B cell (primary cell): ENCODE measurements at regions not wholly inside any gene's neighbourhood (a gene's known extent, or its start where the extent isn't known, plus 50 kb on each side); places are given as distances from the start of the nearest gene placed in this dataset.
"Not testable (repeated sequence)": the region's sequence is repeated elsewhere in the genome, so short reads cannot be mapped to it uniquely, and the experiment has no call there.

Source experiments
- ATAC-seq: fragments of 200-7000 bp; cut with Tn5 transposase; one replicate; pipeline ENCODE4 v1.10.0; 2021; ENCODE audit warnings: low read depth, mild to moderate bottlenecking, moderate number of reproducible peaks, moderate library complexity
- CTCF ChIA-PET: fragments of 350-600 bp; sonication (Branson Sonifier 250); formaldehyde crosslinking; loops from one replicate; lab custom pipeline; 2021; ENCODE audit warnings: antibody characterized with exemption, inconsistent platforms; lab: Charles Lee
- POLR2A ChIA-PET: fragments of 350-600 bp; sonication (Branson Sonifier 250); formaldehyde crosslinking; loops from one replicate; lab custom pipeline; 2021; ENCODE audit warnings: antibody characterized with exemption; lab: Charles Lee
- DNase-seq: peaks from one replicate; pipeline ENCODE4 v3.0.0; 2013
- H2AFZ ChIP-seq: 2 replicates; pipeline ENCODE4 v1.6.1; 2012; ENCODE audit warnings: mild to moderate bottlenecking, low read depth, low read length; ENCODE audit not compliant: insufficient read depth, poor library complexity, severe bottlenecking
- H3K27ac ChIP-seq, 2 donors: 1 replicate in 1 of 2; 2 replicates in 1 of 2; pipeline ENCODE4 v1.5.1; 2012 to 2013; ENCODE audit warnings: low read length in 2 of 2, mild to moderate bottlenecking in 2 of 2, moderate library complexity in 1 of 2
- H3K27me3 ChIP-seq, 4 experiments: fragments of 200-600 bp in 1 of 4; sonication (generic) in 1 of 4; replicated peaks in 1 of 4; 1 replicate in 2 of 4; 2 replicates in 2 of 4; pipeline versions ENCODE4 v1.6.1 to v1.7.0; 2013 to 2016; ENCODE audit warnings: low read length in 3 of 4, mild to moderate bottlenecking in 2 of 4, mixed read lengths in 1 of 4, moderate library complexity in 1 of 4; ENCODE audit not compliant: insufficient read depth in 4 of 4, control insufficient read depth in 3 of 4; ENCODE audit errors: control extremely low read depth in 1 of 4
- H3K36me3 ChIP-seq, 2 experiments: replicated peaks in 1 of 2; 1 replicate in 1 of 2; 2 replicates in 1 of 2; pipeline versions ENCODE4 v1.6.1 to v1.7.1; 2013; ENCODE audit warnings: low read length in 1 of 2; ENCODE audit not compliant: insufficient read depth in 2 of 2, control insufficient read depth in 1 of 2; ENCODE audit errors: control extremely low read depth in 1 of 2, extremely low read depth in 1 of 2
- H3K4me1 ChIP-seq, 2 donors: fragments of 200-600 bp in 1 of 2; sonication (generic) in 1 of 2; 1 replicate in 1 of 2; 2 replicates in 1 of 2; pipeline versions ENCODE4 v1.5.1 to v1.6.1; 2013 to 2017; ENCODE audit warnings: low read length in 2 of 2; ENCODE audit not compliant: control insufficient read depth in 2 of 2, insufficient read depth in 2 of 2
- H3K4me2 ChIP-seq: replicated peaks from 2 replicates; pipeline ENCODE3; 2012; ENCODE audit warnings: mild to moderate bottlenecking, low read depth, low read length; ENCODE audit not compliant: poor library complexity, severe bottlenecking
- H3K4me3 ChIP-seq, 5 experiments: fragments of 200-600 bp in 1 of 5; sonication (generic) in 1 of 5; 1 replicate in 3 of 5; 2 replicates in 2 of 5; pipeline versions ENCODE4 v1.5.1 to v1.7.0; 2011 to 2016; ENCODE audit warnings: low read length in 4 of 5, mild to moderate bottlenecking in 4 of 5, low read depth in 2 of 5, control low read depth in 1 of 5, moderate library complexity in 1 of 5; ENCODE audit not compliant: insufficient read depth in 1 of 5; ENCODE audit errors: control extremely low read depth in 1 of 5, extremely low read depth in 1 of 5
- H3K79me2 ChIP-seq: fragments of 200-600 bp; sonication (generic); one replicate; pipeline ENCODE4 v1.6.0; 2016; ENCODE audit warnings: low read length; ENCODE audit not compliant: control insufficient read depth, insufficient read depth
- H3K9ac ChIP-seq: fragments of 200-600 bp; sonication (generic); 2 replicates; pipeline ENCODE4 v1.6.1; 2017; ENCODE audit warnings: mild to moderate bottlenecking, low read length, moderate library complexity
- H3K9me3 ChIP-seq, 3 donors: one replicate each; pipeline versions ENCODE4 v1.6.1 to v1.7.1; 2013; ENCODE audit warnings: low read length in 2 of 3; ENCODE audit not compliant: control insufficient read depth in 2 of 3, insufficient read depth in 1 of 3; ENCODE audit errors: control extremely low read depth in 1 of 3
- H4K20me1 ChIP-seq: 2 replicates; pipeline ENCODE4 v1.6.0; 2012; ENCODE audit warnings: mild to moderate bottlenecking, low read length; ENCODE audit not compliant: insufficient read depth, control insufficient read depth, poor library complexity, severe bottlenecking
- H3K27ac Mint-ChIP-seq: one replicate; pipeline ENCODE4 v1.8.0; 2021; ENCODE audit warnings: mixed read lengths
- H3K27me3 Mint-ChIP-seq: one replicate; pipeline ENCODE4 v1.8.0; 2021; ENCODE audit warnings: mixed read lengths
- H3K4me1 Mint-ChIP-seq: one replicate; pipeline ENCODE4 v1.8.0; 2021; ENCODE audit warnings: mixed read lengths
- H3K4me3 Mint-ChIP-seq: one replicate; pipeline ENCODE4 v1.8.0; 2021; ENCODE audit warnings: mixed read lengths
- H3K9me3 Mint-ChIP-seq: one replicate; pipeline ENCODE4 v1.8.0; 2022; ENCODE audit warnings: mixed read lengths; ENCODE audit not compliant: insufficient read depth
- CTCF ChIP-seq: fragments of 200-600 bp; IDR thresholded peaks from one replicate; pipeline ENCODE4 v1.8.0; 2022; ENCODE audit warnings: antibody characterized with exemption, mild to moderate bottlenecking
- EZH2 ChIP-seq: IDR thresholded peaks from 2 replicates; pipeline ENCODE4 v1.6.1; 2012; ENCODE audit warnings: borderline replicate concordance, low read depth, mild to moderate bottlenecking, moderate library complexity, low read length; ENCODE audit not compliant: insufficient read depth, poor library complexity, severe bottlenecking
- WGBS: methylation state at CpG from one replicate; pipeline ENCODE4 v1.1.5; 2013; ENCODE audit warnings: missing lambda C conversion rate; ENCODE audit not compliant: insufficient coverage; 5-methylcytosine and 5-hydroxymethylcytosine counted together
- intact Hi-C: fragments of 100-400 bp; cut with micrococcal nuclease; formaldehyde crosslinking; loops from one replicate; pipeline ENCODE4 v1.10.0; 2022

DNA sequence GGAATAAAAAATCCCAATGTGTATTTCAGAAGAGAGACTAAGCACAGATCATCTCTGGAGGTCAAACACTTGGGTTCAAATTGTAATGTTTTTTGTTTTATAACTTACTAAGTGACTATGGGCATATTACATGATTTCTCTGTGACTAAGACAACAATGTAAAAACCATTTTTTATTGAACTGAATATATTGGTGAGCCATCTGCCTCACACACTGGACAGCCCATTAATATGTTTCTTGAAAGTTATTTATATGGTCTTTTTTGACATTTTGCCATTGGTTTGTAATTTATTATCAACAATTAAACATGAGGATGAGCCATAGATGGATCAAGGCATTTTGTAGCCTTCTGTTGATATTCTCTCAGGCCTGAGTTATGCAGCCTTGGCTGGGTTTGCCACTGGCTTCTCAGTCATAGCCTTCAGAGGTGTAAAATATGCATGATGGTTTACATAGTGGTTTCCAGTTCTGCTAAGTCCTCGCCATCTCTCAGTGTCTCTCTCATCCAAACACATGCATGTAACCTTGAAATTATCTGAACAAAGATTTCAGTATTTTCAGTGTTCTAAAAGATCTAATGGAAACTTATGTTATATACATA is 997.2 kb downstream of the DIPK2A start:
- Histone ChIP-seq H3K27ac (no peak overlapping the region), H3K36me3 (no peaks in the 10 kb centered on the region), H3K4me1 (no peaks in the 10 kb centered on the region), H3K4me2 (no peak overlapping the region), H3K27me3 (no peaks in the 10 kb centered on the region), H4K20me1 (no peaks in the 10 kb centered on the region), H3K9ac (no peak overlapping the region), H2AFZ (no peak overlapping the region), H3K9me3 (no peaks in the 10 kb centered on the region), H3K4me3 (no peak overlapping the region), H3K79me2 (no peaks in the 10 kb centered on the region)
- no peaks in the 10 kb centered on the region for H3K9me3 Mint-ChIP-seq
- ChIA-PET POLR2A (no interaction called here), CTCF (no interaction called here)
- TF ChIP-seq CTCF (no peak), EZH2 (no peak)
- ATAC-seq (no peak), DNase-seq (no peak)
- H3K27me3 Mint-ChIP-seq = no peaks in the 10 kb centered on the region
- no peaks in the 10 kb centered on the region for H3K4me1 Mint-ChIP-seq
- intact Hi-C loops = no loop called here
- no peak overlapping the region for H3K27ac Mint-ChIP-seq
- no CpG with 5 or more reads among the region's 1 CpG for WGBS
- no peak overlapping the region for H3K4me3 Mint-ChIP-seq

- POLR2A ChIA-PET, DNase-seq, H3K4me1 Mint-ChIP-seq, ATAC-seq, H3K9me3 ChIP-seq, H3K4me1 ChIP-seq, H2AFZ ChIP-seq, H3K27me3 Mint-ChIP-seq, H3K27ac ChIP-seq, H3K4me3 Mint-ChIP-seq, H3K27ac Mint-ChIP-seq, H4K20me1 ChIP-seq, H3K9me3 Mint-ChIP-seq, H3K4me2 ChIP-seq, H3K4me3 ChIP-seq, H3K79me2 ChIP-seq, intact Hi-C loops, CTCF ChIA-PET, H3K9ac ChIP-seq, H3K27me3 ChIP-seq, H3K36me3 ChIP-seq: not testable (repeated sequence)
- WGBS = no CpG with 5 or more reads among the region's 7 CpGs
Measured at GRCh38 chr3:144984481-144984880, 1012.9 kb downstream of the DIPK2A start.
